ENCODE measurements at regions not wholly inside any gene's neighbourhood (a gene's known extent, or its start where the extent isn't known, plus 50 kb on each side); places are given as distances from the start of the nearest gene placed in this dataset.
"Not testable (repeated sequence)": the region's sequence is repeated elsewhere in the genome, so short reads cannot be mapped to it uniquely, and the experiment has no call there.

- intact Hi-C loops (cut with DNase I; ENCODE audit: low total_unique reads), result no loop called here
- H3K36me3 ChIP-seq, result no peaks in the 10 kb centered on the region
- no peak for TF ChIP-seq CTCF (IDR thresholded peaks at IDR 0.05)
- DNase-seq, result no peak
- H3K4me1 ChIP-seq, result peaks cover 0 to 2% (median 0%) of the 10 kb centered on the region in 4 donors
- no peaks in the 10 kb centered on the region for H3K9me3 ChIP-seq
- no peaks in the 10 kb centered on the region for H3K27me3 ChIP-seq
- H3K27ac ChIP-seq, result no peak overlapping the region
- no peak overlapping the region for H3K4me3 ChIP-seq
Measured at GRCh38 chr4:175335331-175335730, 417.2 kb downstream of the ADAM29 start.

- H3K27me3 ChIP-seq; H3K4me1 ChIP-seq; H3K36me3 ChIP-seq; H3K4me3 ChIP-seq; H3K27ac ChIP-seq; H3K9me3 ChIP-seq; DNase-seq; intact Hi-C loops (cut with DNase I; ENCODE audit: low total_unique reads): not testable (repeated sequence)
Measured at GRCh38 chr4:175336570-175336969, 418.4 kb downstream of the ADAM29 start.

GRCh38 chr4:175339100-175339707 is 421.0 kb downstream of the ADAM29 start:
- no peaks in the 10 kb centered on the region for H3K36me3 ChIP-seq
- no peak overlapping the region for H3K27ac ChIP-seq
- intact Hi-C loops (cut with DNase I; ENCODE audit: low total_unique reads), result no loop called here
- no peaks in the 10 kb centered on the region for H3K27me3 ChIP-seq
- H3K9me3 ChIP-seq, result peaks cover 0 to 7% (median 0%) of the 10 kb centered on the region in 3 donors
- TF ChIP-seq CTCF (IDR thresholded peaks at IDR 0.05), result no peak
- no peaks in the 10 kb centered on the region for H3K4me1 ChIP-seq
- DNase-seq, result no peak
- H3K4me3 ChIP-seq, result no peak overlapping the region

GRCh38 chr4:175341203-175341755 is 423.1 kb downstream of the ADAM29 start:
- TF ChIP-seq CTCF (IDR thresholded peaks at IDR 0.05), result no peak
- Histone ChIP-seq H3K4me3 (no peak overlapping the region), H3K27ac (no peak overlapping the region), H3K4me1 (peaks cover 0 to 4% (median 0%) of the 10 kb centered on the region in 4 donors), H3K27me3 (no peaks in the 10 kb centered on the region), H3K9me3 (peaks cover 0 to 7% (median 0%) of the 10 kb centered on the region in 3 donors), H3K36me3 (no peaks in the 10 kb centered on the region)
- no peak for DNase-seq
- intact Hi-C loops (cut with DNase I; ENCODE audit: low total_unique reads), result no loop called here

- Histone ChIP-seq H3K36me3 (no peaks in the 10 kb centered on the region), H3K9me3 (peaks cover 0 to 7% (median 0%) of the 10 kb centered on the region in 3 donors), H3K4me1 (peaks cover 0 to 12% (median 0%) of the 10 kb centered on the region in 4 donors), H3K27ac (no peak overlapping the region), H3K27me3 (no peaks in the 10 kb centered on the region), H3K4me3 (no peak overlapping the region)
- TF ChIP-seq CTCF (IDR thresholded peaks at IDR 0.05), result no peak
- intact Hi-C loops (cut with DNase I; ENCODE audit: low total_unique reads), result no loop called here
- DNase-seq, result no peak
Measured at GRCh38 chr4:175346376-175346775, 428.2 kb downstream of the ADAM29 start.

GRCh38 chr4:175350246-175350645 is 432.1 kb downstream of the ADAM29 start:
- Histone ChIP-seq H3K27ac (no peak overlapping the region), H3K4me3 (no peak overlapping the region), H3K4me1 (peaks cover 0 to 12% (median 0%) of the 10 kb centered on the region in 4 donors), H3K36me3 (no peaks in the 10 kb centered on the region), H3K9me3 (peaks cover 0 to 3% (median 0%) of the 10 kb centered on the region in 3 donors), H3K27me3 (no peaks in the 10 kb centered on the region)
- DNase-seq, result no peak
- intact Hi-C loops (cut with DNase I; ENCODE audit: low total_unique reads), result no loop called here
- no peak for TF ChIP-seq CTCF (IDR thresholded peaks at IDR 0.05)
